ENCODE measurements at regions not wholly inside any gene's neighbourhood (a gene's known extent, or its start where the extent isn't known, plus 50 kb on each side); places are given as distances from the start of the nearest gene placed in this dataset.

- DNase-seq (ENCODE audit: low read depth, low spot score), result no peak
- TF ChIP-seq, protein P1, sequence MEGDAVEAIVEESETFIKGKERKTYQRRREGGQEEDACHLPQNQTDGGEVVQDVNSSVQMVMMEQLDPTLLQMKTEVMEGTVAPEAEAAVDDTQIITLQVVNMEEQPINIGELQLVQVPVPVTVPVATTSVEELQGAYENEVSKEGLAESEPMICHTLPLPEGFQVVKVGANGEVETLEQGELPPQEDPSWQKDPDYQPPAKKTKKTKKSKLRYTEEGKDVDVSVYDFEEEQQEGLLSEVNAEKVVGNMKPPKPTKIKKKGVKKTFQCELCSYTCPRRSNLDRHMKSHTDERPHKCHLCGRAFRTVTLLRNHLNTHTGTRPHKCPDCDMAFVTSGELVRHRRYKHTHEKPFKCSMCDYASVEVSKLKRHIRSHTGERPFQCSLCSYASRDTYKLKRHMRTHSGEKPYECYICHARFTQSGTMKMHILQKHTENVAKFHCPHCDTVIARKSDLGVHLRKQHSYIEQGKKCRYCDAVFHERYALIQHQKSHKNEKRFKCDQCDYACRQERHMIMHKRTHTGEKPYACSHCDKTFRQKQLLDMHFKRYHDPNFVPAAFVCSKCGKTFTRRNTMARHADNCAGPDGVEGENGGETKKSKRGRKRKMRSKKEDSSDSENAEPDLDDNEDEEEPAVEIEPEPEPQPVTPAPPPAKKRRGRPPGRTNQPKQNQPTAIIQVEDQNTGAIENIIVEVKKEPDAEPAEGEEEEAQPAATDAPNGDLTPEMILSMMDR (conservative IDR thresholded peaks at IDR 0.05), result no peak
- Mint-ChIP-seq H3K4me3 (no peak overlapping the region), H3K9me3 (no peaks in the 10 kb centered on the region), H3K27ac (ENCODE audit: unreplicated experiment) (no peak overlapping the region), H3K27me3 (ENCODE audit: low read depth) (peaks cover 5% of the 10 kb centered on the region), H3K4me1 (no peaks in the 10 kb centered on the region), H3K36me3 (ENCODE audit: low read depth) (no peaks in the 10 kb centered on the region)
These were observed 238.2 kb upstream of the ADAMTS16 start for GRCh38 chr5:4901924-4902323.

DNA sequence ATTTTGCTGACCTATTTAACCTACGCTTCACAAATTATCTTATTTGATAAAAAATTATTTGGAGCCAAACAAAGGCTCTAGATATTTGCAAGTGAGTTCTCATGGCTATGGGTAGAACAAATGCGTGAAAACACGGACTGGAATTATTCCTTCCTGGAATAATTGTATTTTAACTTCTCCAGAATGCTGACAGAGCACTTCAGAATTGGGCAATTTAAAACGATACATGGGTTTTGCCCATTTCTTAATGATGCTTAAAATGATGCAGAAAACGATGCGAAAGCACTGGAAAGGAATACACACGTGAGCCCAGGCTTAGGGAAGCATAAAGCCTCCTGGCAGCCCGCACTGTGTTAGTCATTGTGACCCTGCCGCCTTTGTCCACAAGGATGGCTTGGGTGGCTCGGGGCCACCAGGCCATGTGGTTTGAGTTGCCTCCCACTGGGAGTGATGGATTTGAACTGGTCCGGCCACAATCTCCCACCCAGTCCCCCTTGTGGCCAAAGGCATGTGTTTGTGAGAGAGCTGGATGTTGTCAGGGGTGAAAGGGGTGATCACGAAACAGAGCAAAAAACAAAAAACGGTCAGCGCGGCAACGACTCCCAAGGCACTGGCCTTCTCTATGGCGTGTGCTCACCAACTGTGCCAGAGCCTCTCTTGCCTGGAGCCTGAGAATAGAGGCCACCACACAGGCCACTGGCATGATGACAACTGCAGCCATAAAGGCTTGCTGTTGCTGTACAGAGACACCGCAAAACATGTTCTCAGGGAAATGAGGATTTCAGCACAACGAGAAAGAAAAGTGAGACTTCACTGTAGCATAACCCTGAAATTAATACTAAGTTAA is 234.2 kb upstream of the ADAMTS16 start:
- Mint-ChIP-seq H3K27ac (ENCODE audit: unreplicated experiment) (no peak overlapping the region), H3K4me1 (peaks cover 12% of the 10 kb centered on the region), H3K9me3 (peaks cover 8% of the 10 kb centered on the region), H3K36me3 (ENCODE audit: low read depth) (no peaks in the 10 kb centered on the region), H3K4me3 (no peak overlapping the region), H3K27me3 (ENCODE audit: low read depth) (peaks cover 5% of the 10 kb centered on the region)
- no peak for DNase-seq (ENCODE audit: low read depth, low spot score)
- TF ChIP-seq, protein P1 (conservative IDR thresholded peaks at IDR 0.05), result no peak

DNA sequence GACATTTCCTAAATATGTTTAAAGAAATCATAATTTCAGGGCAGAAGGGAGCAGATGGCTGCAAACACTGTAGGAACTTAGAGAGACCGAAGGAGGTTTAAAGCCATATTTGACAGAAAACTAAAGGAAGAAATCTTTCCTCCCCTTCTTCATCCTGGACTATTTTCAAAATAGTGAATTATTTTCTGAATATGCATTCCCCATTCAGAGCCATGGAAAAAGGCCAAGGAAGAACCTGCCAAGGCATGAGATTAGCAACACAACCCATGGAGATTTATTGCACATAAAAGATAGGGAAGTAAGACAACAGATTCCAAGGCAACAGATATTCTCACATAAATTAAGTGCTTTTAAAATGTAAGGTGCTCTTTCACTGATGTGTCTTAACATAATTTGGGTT is 233.3 kb upstream of the ADAMTS16 start:
- no peaks in the 10 kb centered on the region for H3K36me3 Mint-ChIP-seq (ENCODE audit: low read depth)
- H3K27ac Mint-ChIP-seq (ENCODE audit: unreplicated experiment), result no peak overlapping the region
- no peak overlapping the region for H3K4me3 Mint-ChIP-seq
- H3K27me3 Mint-ChIP-seq (ENCODE audit: low read depth), result peaks cover 5% of the 10 kb centered on the region
- TF ChIP-seq, protein P1 (conservative IDR thresholded peaks at IDR 0.05), result no peak
- no peak for DNase-seq (ENCODE audit: low read depth, low spot score)
- H3K4me1 Mint-ChIP-seq, result peaks cover 12% of the 10 kb centered on the region
- H3K9me3 Mint-ChIP-seq, result peaks cover 8% of the 10 kb centered on the region

GRCh38 chr5:4907571-4907970 is 232.6 kb upstream of the ADAMTS16 start:
- no peak for DNase-seq (ENCODE audit: low read depth, low spot score)
- no peak overlapping the region for H3K4me3 Mint-ChIP-seq
- TF ChIP-seq, protein P1 (conservative IDR thresholded peaks at IDR 0.05), result no peak
- H3K9me3 Mint-ChIP-seq, result peaks cover 8% of the 10 kb centered on the region
- H3K27me3 Mint-ChIP-seq (ENCODE audit: low read depth), result peaks cover 5% of the 10 kb centered on the region
- no peak overlapping the region for H3K27ac Mint-ChIP-seq (ENCODE audit: unreplicated experiment)
- H3K36me3 Mint-ChIP-seq (ENCODE audit: low read depth), result no peaks in the 10 kb centered on the region
- H3K4me1 Mint-ChIP-seq, result peaks cover 12% of the 10 kb centered on the region

- DNase-seq (ENCODE audit: low read depth, low spot score), result no peak
- Mint-ChIP-seq H3K36me3 (ENCODE audit: low read depth) (no peaks in the 10 kb centered on the region), H3K4me3 (no peak overlapping the region), H3K9me3 (peaks cover 8% of the 10 kb centered on the region), H3K27ac (ENCODE audit: unreplicated experiment) (no peak overlapping the region), H3K4me1 (peaks cover 12% of the 10 kb centered on the region), H3K27me3 (ENCODE audit: low read depth) (peaks cover under 1% of the 10 kb centered on the region)
- TF ChIP-seq, protein P1 (conservative IDR thresholded peaks at IDR 0.05), result no peak
These were observed 231.0 kb upstream of the ADAMTS16 start for GRCh38 chr5:4909086-4909485.

Data from neural crest cell (in vitro differentiated cells).